Activated CD4-positive, alpha-beta T cell treated with anti-CD3 and anti-CD28 coated beads, Interleukin-2, Interleukin-4, amounts not matched to agents 100 ng/mL and 50 ng/mL, durations not matched to agents 16 hours and 8 hours (primary cell): ENCODE measurements at regions not wholly inside any gene's neighbourhood (a gene's known extent, or its start where the extent isn't known, plus 50 kb on each side); places are given as distances from the start of the nearest gene placed in this dataset.

Experiments used
- DNase-seq: peaks from one replicate; pipeline ENCODE4 v3.0.0-alpha.2; 2020; ENCODE audit warnings: low spot score

GRCh38 chr9:551986-552929, 289.2 kb upstream of the DMRT1 start:
- no peak for DNase-seq

GRCh38 chr9:555493-555892, 286.0 kb upstream of the DMRT1 start:
- no peak for DNase-seq

- no peak for DNase-seq
Measured at GRCh38 chr9:556199-556598, 285.3 kb upstream of the DMRT1 start.

- DNase-seq, result no peak
Measured at GRCh38 chr9:556675-557074, 284.8 kb upstream of the DMRT1 start.

- DNase-seq, result no peak
Measured at GRCh38 chr9:557601-558201, 283.8 kb upstream of the DMRT1 start.

- no peak for DNase-seq
Measured at GRCh38 chr9:561427-561826, 280.1 kb upstream of the DMRT1 start.

- no peak for DNase-seq
Measured at GRCh38 chr9:563200-563599, 278.3 kb upstream of the DMRT1 start.

- no peak for DNase-seq
Measured at GRCh38 chr9:565528-565927, 276.0 kb upstream of the DMRT1 start.

GRCh38 chr9:567128-567746, 274.3 kb upstream of the DMRT1 start:
- no peak for DNase-seq

- no peak for DNase-seq
Measured at GRCh38 chr9:567747-568305, 273.7 kb upstream of the DMRT1 start.

- no peak for DNase-seq
Measured at GRCh38 chr9:569296-569695, 272.2 kb upstream of the DMRT1 start.

- DNase-seq, result no peak
Measured at GRCh38 chr9:570187-570586, 271.3 kb upstream of the DMRT1 start.

GRCh38 chr9:571066-571465, 270.4 kb upstream of the DMRT1 start:
- DNase-seq, result no peak

- no peak for DNase-seq
Measured at GRCh38 chr9:571741-572140, 269.8 kb upstream of the DMRT1 start.

GRCh38 chr9:573691-574410, 267.6 kb upstream of the DMRT1 start:
- no peak for DNase-seq

- DNase-seq, result no peak
Measured at GRCh38 chr9:575139-575538, 266.4 kb upstream of the DMRT1 start.

- DNase-seq, result no peak
Measured at GRCh38 chr9:580652-581342, 260.7 kb upstream of the DMRT1 start.

GRCh38 chr9:581673-582497, 259.6 kb upstream of the DMRT1 start:
- no peak for DNase-seq

GRCh38 chr9:582775-583174, 258.7 kb upstream of the DMRT1 start:
- DNase-seq, result no peak

- DNase-seq, result no peak
Measured at GRCh38 chr9:587527-587926, 254.0 kb upstream of the DMRT1 start.

- DNase-seq, result no peak
Measured at GRCh38 chr9:588981-589380, 252.5 kb upstream of the DMRT1 start.
